NB4 (cell line): ENCODE measurements at regions not wholly inside any gene's neighbourhood (a gene's known extent, or its start where the extent isn't known, plus 50 kb on each side); places are given as distances from the start of the nearest gene placed in this dataset.

ENCODE experiments used
- MYC ChIP-seq: IDR thresholded peaks from 2 replicates; pipeline ENCODE4 v1.6.1; 2011; ENCODE audit warnings: low read depth, low read length
- POLR2A ChIP-seq: IDR thresholded peaks from 2 replicates; pipeline ENCODE4 v1.6.1; 2011; ENCODE audit warnings: mild to moderate bottlenecking; ENCODE audit not compliant: insufficient read length; ENCODE audit errors: extremely low read depth
- TF ChIP-seq, protein P1 (sequence below): IDR thresholded peaks from one replicate; pipeline ENCODE4 v1.5.1; 2012; ENCODE audit warnings: low read depth, low read length

DNA sequence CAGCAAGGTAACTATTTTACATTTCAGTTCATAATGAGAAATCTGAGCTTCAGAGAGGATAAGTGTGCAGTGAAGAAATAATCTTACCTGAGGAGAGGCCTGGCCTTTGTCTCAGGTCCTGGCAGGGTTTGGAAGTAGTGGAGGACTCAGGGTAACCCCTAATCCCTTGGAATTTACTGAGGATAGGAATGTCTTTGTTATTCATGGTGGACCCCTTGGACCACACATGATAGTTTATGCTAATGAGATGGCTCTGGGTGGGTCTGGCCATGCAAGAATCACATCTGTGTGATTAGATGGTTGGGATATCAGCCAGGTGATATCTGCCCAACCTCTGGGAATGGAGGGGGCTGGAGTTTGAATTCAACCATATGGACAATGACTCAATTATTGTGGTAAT lies 65.0 kb upstream of the DAZL start:
- TF ChIP-seq, protein P1, sequence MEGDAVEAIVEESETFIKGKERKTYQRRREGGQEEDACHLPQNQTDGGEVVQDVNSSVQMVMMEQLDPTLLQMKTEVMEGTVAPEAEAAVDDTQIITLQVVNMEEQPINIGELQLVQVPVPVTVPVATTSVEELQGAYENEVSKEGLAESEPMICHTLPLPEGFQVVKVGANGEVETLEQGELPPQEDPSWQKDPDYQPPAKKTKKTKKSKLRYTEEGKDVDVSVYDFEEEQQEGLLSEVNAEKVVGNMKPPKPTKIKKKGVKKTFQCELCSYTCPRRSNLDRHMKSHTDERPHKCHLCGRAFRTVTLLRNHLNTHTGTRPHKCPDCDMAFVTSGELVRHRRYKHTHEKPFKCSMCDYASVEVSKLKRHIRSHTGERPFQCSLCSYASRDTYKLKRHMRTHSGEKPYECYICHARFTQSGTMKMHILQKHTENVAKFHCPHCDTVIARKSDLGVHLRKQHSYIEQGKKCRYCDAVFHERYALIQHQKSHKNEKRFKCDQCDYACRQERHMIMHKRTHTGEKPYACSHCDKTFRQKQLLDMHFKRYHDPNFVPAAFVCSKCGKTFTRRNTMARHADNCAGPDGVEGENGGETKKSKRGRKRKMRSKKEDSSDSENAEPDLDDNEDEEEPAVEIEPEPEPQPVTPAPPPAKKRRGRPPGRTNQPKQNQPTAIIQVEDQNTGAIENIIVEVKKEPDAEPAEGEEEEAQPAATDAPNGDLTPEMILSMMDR, result no peak
- TF ChIP-seq POLR2A, result no peak
- no peak for TF ChIP-seq MYC
